ENCODE measurements at regions not wholly inside any gene's neighbourhood (a gene's known extent, or its start where the extent isn't known, plus 50 kb on each side); places are given as distances from the start of the nearest gene placed in this dataset.
A peak's percentile ranks its signal among the peaks of the same experiment; 100 is the strongest.

GRCh38 chr11:47914743-47915142 is 65.6 kb upstream of the PTPRJ start:
- H3K9me3 ChIP-seq (ENCODE audit: control insufficient read depth, low read depth, low read length), result no peaks in the 10 kb centered on the region
- H3K4me3 ChIP-seq (ENCODE audit: low read length), result no peak overlapping the region
- H3K27ac ChIP-seq (ENCODE audit: low read length), result no peak overlapping the region
- 67% methylated on average over 1 of the region's 7 CpGs for WGBS (ENCODE audit: insufficient coverage, low lambda C conversion rate)
- no peak for DNase-seq
- no peaks in the 10 kb centered on the region for H3K36me3 ChIP-seq (ENCODE audit: control insufficient read depth, insufficient read depth, low read length)
- no peaks in the 10 kb centered on the region for H3K27me3 ChIP-seq (ENCODE audit: control insufficient read depth, insufficient read depth, low read length)
- H3K4me1 ChIP-seq (ENCODE audit: control insufficient read depth, insufficient read depth, low read length), result peaks cover 18% of the 10 kb centered on the region

- no peak overlapping the region for H3K4me3 ChIP-seq (ENCODE audit: low read length)
- no peaks in the 10 kb centered on the region for H3K9me3 ChIP-seq (ENCODE audit: control insufficient read depth, low read depth, low read length)
- H3K27ac ChIP-seq (ENCODE audit: low read length), result no peak overlapping the region
- H3K4me1 ChIP-seq (ENCODE audit: control insufficient read depth, insufficient read depth, low read length), result peaks cover 20% of the 10 kb centered on the region
- no peaks in the 10 kb centered on the region for H3K36me3 ChIP-seq (ENCODE audit: control insufficient read depth, insufficient read depth, low read length)
- H3K27me3 ChIP-seq (ENCODE audit: control insufficient read depth, insufficient read depth, low read length), result no peaks in the 10 kb centered on the region
- 100% methylated on average over 1 of the region's 8 CpGs for WGBS (ENCODE audit: insufficient coverage, low lambda C conversion rate)
- no peak for DNase-seq
Observed at GRCh38 chr11:47913529-47914244, 65.5 kb upstream of the NUP160 start.

- no peak for DNase-seq
- 86% methylated on average over 2 of the region's 6 CpGs for WGBS (ENCODE audit: insufficient coverage, low lambda C conversion rate)
- Histone ChIP-seq H3K27me3 (ENCODE audit: control insufficient read depth, insufficient read depth, low read length) (no peaks in the 10 kb centered on the region), H3K9me3 (ENCODE audit: control insufficient read depth, low read depth, low read length) (no peaks in the 10 kb centered on the region), H3K4me1 (ENCODE audit: control insufficient read depth, insufficient read depth, low read length) (peaks cover 24% of the 10 kb centered on the region), H3K4me3 (ENCODE audit: low read length) (no peak overlapping the region), H3K27ac (ENCODE audit: low read length) (no peak overlapping the region), H3K36me3 (ENCODE audit: control insufficient read depth, insufficient read depth, low read length) (no peaks in the 10 kb centered on the region)
Observed at GRCh38 chr11:47912843-47913437, 64.8 kb upstream of the NUP160 start.

- Histone ChIP-seq H3K4me1 (ENCODE audit: control insufficient read depth, insufficient read depth, low read length) (peaks cover 17% of the 10 kb centered on the region), H3K27me3 (ENCODE audit: control insufficient read depth, insufficient read depth, low read length) (no peaks in the 10 kb centered on the region), H3K36me3 (ENCODE audit: control insufficient read depth, insufficient read depth, low read length) (no peaks in the 10 kb centered on the region), H3K9me3 (ENCODE audit: control insufficient read depth, low read depth, low read length) (no peaks in the 10 kb centered on the region), H3K27ac (ENCODE audit: low read length) (no peak overlapping the region), H3K4me3 (ENCODE audit: low read length) (no peak overlapping the region)
- WGBS (ENCODE audit: insufficient coverage, low lambda C conversion rate), result no CpG with 5 or more reads among the region's 4 CpGs
- no peak for DNase-seq
Observed at GRCh38 chr11:47911149-47911548, 63.0 kb upstream of the NUP160 start.

GRCh38 chr11:47908198-47908597 is 60.0 kb upstream of the NUP160 start:
- Histone ChIP-seq H3K9me3 (ENCODE audit: control insufficient read depth, low read depth, low read length) (no peaks in the 10 kb centered on the region), H3K4me3 (ENCODE audit: low read length) (no peak overlapping the region), H3K4me1 (ENCODE audit: control insufficient read depth, insufficient read depth, low read length) (peaks cover 6% of the 10 kb centered on the region), H3K36me3 (ENCODE audit: control insufficient read depth, insufficient read depth, low read length) (no peaks in the 10 kb centered on the region), H3K27ac (ENCODE audit: low read length) (peak overlapping the region; percentile 81), H3K27me3 (ENCODE audit: control insufficient read depth, insufficient read depth, low read length) (no peaks in the 10 kb centered on the region)
- DNase-seq, result peak; percentile 50 to 72
- WGBS (ENCODE audit: insufficient coverage, low lambda C conversion rate), result no CpG with 5 or more reads among the region's 5 CpGs

- no CpG with 5 or more reads among the region's 5 CpGs for WGBS (ENCODE audit: insufficient coverage, low lambda C conversion rate)
- Histone ChIP-seq H3K27me3 (ENCODE audit: control insufficient read depth, insufficient read depth, low read length) (no peaks in the 10 kb centered on the region), H3K4me1 (ENCODE audit: control insufficient read depth, insufficient read depth, low read length) (peaks cover 6% of the 10 kb centered on the region), H3K4me3 (ENCODE audit: low read length) (no peak overlapping the region), H3K9me3 (ENCODE audit: control insufficient read depth, low read depth, low read length) (no peaks in the 10 kb centered on the region), H3K27ac (ENCODE audit: low read length) (no peak overlapping the region), H3K36me3 (ENCODE audit: control insufficient read depth, insufficient read depth, low read length) (no peaks in the 10 kb centered on the region)
- no peak for DNase-seq
Observed at GRCh38 chr11:47907499-47907898, 59.3 kb upstream of the NUP160 start.

- no peak for DNase-seq
- Histone ChIP-seq H3K4me3 (ENCODE audit: low read length) (no peak overlapping the region), H3K4me1 (ENCODE audit: control insufficient read depth, insufficient read depth, low read length) (peaks cover 6% of the 10 kb centered on the region), H3K27ac (ENCODE audit: low read length) (peak overlapping the region; percentile 9), H3K27me3 (ENCODE audit: control insufficient read depth, insufficient read depth, low read length) (no peaks in the 10 kb centered on the region), H3K9me3 (ENCODE audit: control insufficient read depth, low read depth, low read length) (no peaks in the 10 kb centered on the region), H3K36me3 (ENCODE audit: control insufficient read depth, insufficient read depth, low read length) (no peaks in the 10 kb centered on the region)
- WGBS (ENCODE audit: insufficient coverage, low lambda C conversion rate), result no CpG with 5 or more reads among the region's 6 CpGs
Observed at GRCh38 chr11:47906066-47906465, 57.9 kb upstream of the NUP160 start.

- WGBS (ENCODE audit: insufficient coverage, low lambda C conversion rate), result 20% methylated on average over 1 of the region's 22 CpGs
- no peak overlapping the region for H3K4me3 ChIP-seq (ENCODE audit: low read length)
- peak; percentile 53 to 73 for DNase-seq
- peak overlapping the region; percentile 9 for H3K27ac ChIP-seq (ENCODE audit: low read length)
- H3K27me3 ChIP-seq (ENCODE audit: control insufficient read depth, insufficient read depth, low read length), result no peaks in the 10 kb centered on the region
- H3K9me3 ChIP-seq (ENCODE audit: control insufficient read depth, low read depth, low read length), result no peaks in the 10 kb centered on the region
- H3K4me1 ChIP-seq (ENCODE audit: control insufficient read depth, insufficient read depth, low read length), result peaks cover 6% of the 10 kb centered on the region
- no peaks in the 10 kb centered on the region for H3K36me3 ChIP-seq (ENCODE audit: control insufficient read depth, insufficient read depth, low read length)
Observed at GRCh38 chr11:47905358-47906059, 57.4 kb upstream of the NUP160 start.

- H3K4me1 ChIP-seq (ENCODE audit: control insufficient read depth, insufficient read depth, low read length), result peaks cover 6% of the 10 kb centered on the region
- no peaks in the 10 kb centered on the region for H3K9me3 ChIP-seq (ENCODE audit: control insufficient read depth, low read depth, low read length)
- H3K27ac ChIP-seq (ENCODE audit: low read length), result no peak overlapping the region
- no peak overlapping the region for H3K4me3 ChIP-seq (ENCODE audit: low read length)
- DNase-seq, result no peak
- WGBS (ENCODE audit: insufficient coverage, low lambda C conversion rate), result 100% methylated on average over 1 of the region's 9 CpGs
- no peaks in the 10 kb centered on the region for H3K36me3 ChIP-seq (ENCODE audit: control insufficient read depth, insufficient read depth, low read length)
- no peaks in the 10 kb centered on the region for H3K27me3 ChIP-seq (ENCODE audit: control insufficient read depth, insufficient read depth, low read length)
Observed at GRCh38 chr11:47904808-47905207, 56.7 kb upstream of the NUP160 start.

GRCh38 chr11:47904048-47904447 is 55.9 kb upstream of the NUP160 start:
- Histone ChIP-seq H3K9me3 (ENCODE audit: control insufficient read depth, low read depth, low read length) (no peaks in the 10 kb centered on the region), H3K27me3 (ENCODE audit: control insufficient read depth, insufficient read depth, low read length) (no peaks in the 10 kb centered on the region), H3K36me3 (ENCODE audit: control insufficient read depth, insufficient read depth, low read length) (no peaks in the 10 kb centered on the region), H3K4me1 (ENCODE audit: control insufficient read depth, insufficient read depth, low read length) (peaks cover 6% of the 10 kb centered on the region), H3K27ac (ENCODE audit: low read length) (no peak overlapping the region), H3K4me3 (ENCODE audit: low read length) (no peak overlapping the region)
- no CpG with 5 or more reads among the region's 3 CpGs for WGBS (ENCODE audit: insufficient coverage, low lambda C conversion rate)
- DNase-seq, result no peak

Measured in large intestine (tissue), 3 donors.